ENCODE measurements at regions not wholly inside any gene's neighbourhood (a gene's known extent, or its start where the extent isn't known, plus 50 kb on each side); places are given as distances from the start of the nearest gene placed in this dataset.

DNA sequence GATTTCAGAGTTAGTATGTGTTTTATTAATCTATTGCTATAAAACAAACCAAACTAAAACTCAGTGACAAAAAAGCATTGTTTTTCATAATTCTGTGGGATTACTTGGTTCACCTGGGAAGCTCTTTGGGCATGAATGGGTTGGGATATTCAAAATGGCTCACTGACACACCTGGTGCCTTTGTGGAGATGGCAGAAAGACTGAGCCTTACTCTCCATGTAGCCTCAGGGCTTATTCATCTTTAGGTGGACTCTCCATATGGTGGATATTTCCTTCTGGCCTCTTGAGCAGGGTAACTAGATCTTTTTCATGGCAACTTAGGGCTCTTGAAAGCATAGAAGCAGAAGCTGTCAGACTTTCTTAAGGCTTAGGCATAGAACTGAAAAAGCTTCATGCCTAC is 1102.8 kb upstream of the SEL1L start:
- DNase-seq, result no peak

DNA sequence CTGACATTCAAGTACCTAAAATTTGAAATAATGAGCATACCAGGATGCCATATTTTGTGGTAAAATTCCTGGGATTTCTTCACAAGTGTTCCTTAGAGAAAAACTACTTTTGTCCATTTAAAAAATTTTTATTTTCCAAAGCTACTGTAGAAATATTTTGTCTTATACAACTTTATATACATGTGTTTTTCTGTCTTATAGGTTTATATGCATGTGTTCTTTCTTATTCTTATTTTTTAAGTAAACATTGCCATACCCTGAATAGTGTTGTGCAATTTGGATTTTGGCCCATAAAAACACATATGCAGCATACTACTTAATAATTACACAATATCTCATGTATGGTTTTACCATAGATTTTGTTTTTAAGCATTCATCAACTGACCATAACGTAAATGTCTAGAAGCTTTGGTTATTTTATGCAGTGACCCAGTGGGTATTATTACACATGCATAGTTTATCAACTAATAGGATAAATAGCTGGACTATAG is 1107.4 kb upstream of the SEL1L start:
- no peak for DNase-seq

DNA sequence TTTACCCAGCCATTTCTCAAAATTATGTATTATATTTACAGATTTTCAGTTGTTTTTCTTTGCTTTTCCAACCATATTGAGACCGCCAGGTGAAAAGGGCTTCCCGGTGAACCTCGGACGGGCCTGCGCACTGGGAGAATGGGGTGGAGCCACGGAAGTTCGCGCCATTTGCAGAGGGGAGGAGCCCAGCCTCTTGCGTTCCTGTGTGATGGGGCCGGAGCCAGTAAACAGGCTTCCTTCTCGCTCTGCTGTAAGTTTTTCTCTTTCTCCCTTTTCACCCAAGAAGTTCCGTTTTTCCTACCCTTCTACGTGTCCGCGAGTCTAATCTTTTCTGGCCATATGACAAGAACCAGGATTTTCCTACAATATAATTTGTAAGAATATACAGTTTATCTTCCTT is 1108.8 kb upstream of the SEL1L start:
- DNase-seq, result no peak

- no peak for DNase-seq
These were observed 1113.6 kb upstream of the SEL1L start for GRCh38 chr14:82647088-82647810.

DNA sequence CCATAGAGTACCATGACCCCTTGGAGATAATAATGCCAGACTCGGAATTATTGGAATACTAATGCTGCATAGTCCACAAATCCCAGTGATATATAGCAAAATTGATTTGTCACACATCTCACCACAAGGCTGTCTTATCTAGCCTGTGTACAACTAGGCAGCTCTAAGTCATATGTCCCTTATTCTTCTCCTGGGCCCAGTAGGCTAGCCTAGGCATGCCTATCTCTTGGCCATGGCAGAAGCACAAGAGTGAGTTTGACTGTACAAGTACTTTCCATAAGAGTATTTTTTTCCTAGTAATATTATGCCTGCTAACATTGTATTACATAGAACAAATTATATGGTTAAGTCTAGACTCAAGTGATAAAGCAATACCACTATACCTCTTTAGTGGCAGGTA is 1122.1 kb upstream of the SEL1L start:
- no peak for DNase-seq

GRCh38 chr14:82657186-82657675 is 1123.6 kb upstream of the SEL1L start:
- DNase-seq, result no peak

- DNase-seq, result no peak
These were observed 1127.6 kb upstream of the SEL1L start for GRCh38 chr14:82661258-82661657.

GRCh38 chr14:82667006-82667405 is 1133.4 kb upstream of the SEL1L start:
- no peak for DNase-seq

- no peak for DNase-seq
These were observed 1133.8 kb upstream of the SEL1L start for GRCh38 chr14:82667501-82667900.

DNA sequence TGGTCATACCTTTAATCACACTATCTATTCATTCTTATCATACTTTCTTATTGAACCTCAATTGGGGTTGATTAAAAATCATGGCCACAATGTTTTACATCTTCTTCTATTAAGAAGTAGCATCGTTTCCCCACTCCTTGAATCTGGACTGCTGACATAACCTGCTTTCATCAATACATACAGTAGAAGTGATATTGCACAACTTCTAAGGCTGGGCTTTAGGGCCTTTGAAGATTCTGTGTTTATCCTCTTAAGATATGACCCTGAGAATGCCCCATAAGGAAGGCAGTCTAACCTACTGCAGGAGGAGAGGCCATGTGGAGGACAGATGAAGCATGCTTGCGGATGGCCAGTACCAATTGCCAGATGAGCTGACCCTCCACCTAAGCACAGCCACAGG is 1142.8 kb upstream of the SEL1L start:
- no peak for DNase-seq

DNA sequence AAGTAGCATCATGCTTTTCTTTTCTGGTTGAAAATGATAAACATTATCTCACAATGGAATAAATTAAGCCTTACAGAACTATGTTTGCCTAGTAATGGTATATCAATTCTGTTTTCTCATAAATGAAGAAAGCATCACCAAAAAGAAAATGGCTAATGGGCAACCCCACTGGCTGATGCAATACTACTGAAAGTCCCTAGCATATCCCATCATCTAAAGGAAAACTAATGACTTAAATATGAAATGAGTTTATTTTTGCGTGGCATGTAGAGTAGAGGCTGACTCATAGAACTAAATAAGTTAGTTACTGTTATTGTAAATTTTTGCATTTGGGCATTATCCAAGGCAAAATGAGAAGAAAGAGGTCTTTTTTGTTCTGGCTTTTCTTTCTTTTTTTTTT is 1156.3 kb upstream of the SEL1L start:
- DNase-seq, result no peak

DNA sequence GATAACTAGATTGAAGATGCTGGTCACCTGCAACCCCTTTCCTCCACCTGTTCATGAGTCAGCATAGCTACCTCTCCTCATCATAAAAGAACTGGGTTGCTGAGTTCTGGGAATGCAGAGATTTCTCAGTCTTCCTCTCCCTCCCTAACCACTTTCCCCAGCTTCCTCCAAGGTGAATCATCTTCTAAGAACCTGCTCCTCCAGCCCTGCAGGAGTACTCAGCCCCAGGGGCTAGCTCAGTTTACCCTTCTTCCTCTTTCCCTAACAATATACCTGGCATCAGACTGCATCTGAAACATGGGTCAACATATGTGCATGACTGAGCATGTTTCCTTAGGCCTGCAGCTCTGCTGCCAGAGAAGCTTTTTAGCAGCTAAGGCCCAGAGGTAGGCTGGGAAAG is 1157.5 kb upstream of the SEL1L start:
- peak; percentile 14 for DNase-seq

DNA sequence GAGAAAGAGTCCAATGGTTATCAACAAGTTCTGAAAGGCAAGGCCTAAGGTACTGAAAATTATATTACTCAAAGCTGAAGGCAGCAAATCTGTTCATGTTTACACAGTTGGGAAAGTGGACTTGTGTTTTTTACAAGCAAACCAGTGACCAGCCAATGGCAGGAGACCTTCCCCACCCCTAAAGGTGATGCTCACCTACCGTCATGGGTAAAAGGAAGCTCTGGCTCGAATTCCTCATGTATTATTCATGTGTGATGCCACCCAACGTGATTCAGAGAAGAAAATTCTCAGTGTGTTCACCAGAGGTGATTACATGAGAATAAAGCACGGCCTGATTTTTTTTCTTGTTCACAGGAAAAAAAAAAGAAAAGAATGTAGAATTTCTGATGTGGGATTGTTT is 1161.2 kb upstream of the SEL1L start:
- DNase-seq, result no peak

GRCh38 chr14:82704218-82704617 is 1170.6 kb upstream of the SEL1L start:
- no peak for DNase-seq

GRCh38 chr14:82710267-82710841 is 1176.7 kb upstream of the SEL1L start:
- peak; percentile 8 for DNase-seq

- no peak for DNase-seq
These were observed 1186.0 kb upstream of the SEL1L start for GRCh38 chr14:82719617-82720016.

- no peak for DNase-seq
These were observed 1186.8 kb upstream of the SEL1L start for GRCh38 chr14:82720431-82720830.

DNA sequence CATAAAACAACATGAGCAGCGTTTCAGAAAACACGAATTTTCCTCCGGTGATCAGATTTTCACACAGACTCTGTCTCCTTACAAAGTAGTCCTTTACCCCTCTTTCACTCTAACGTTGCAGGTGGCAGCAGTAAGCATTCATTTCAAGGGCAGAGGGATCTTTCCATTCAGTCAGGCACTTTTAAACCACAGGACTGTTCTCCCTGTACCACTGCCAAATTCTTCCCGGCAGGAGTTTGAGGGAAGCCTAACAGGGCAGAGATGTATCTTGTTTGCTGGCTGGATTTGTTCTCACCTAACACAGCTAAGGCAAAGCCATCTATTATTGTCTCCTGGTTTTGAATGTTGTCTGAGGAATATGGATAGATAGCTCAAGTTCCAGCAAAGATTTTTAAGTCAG is 1187.3 kb upstream of the SEL1L start:
- DNase-seq, result no peak

GRCh38 chr14:82724316-82724715 is 1190.7 kb upstream of the SEL1L start:
- no peak for DNase-seq

DNA sequence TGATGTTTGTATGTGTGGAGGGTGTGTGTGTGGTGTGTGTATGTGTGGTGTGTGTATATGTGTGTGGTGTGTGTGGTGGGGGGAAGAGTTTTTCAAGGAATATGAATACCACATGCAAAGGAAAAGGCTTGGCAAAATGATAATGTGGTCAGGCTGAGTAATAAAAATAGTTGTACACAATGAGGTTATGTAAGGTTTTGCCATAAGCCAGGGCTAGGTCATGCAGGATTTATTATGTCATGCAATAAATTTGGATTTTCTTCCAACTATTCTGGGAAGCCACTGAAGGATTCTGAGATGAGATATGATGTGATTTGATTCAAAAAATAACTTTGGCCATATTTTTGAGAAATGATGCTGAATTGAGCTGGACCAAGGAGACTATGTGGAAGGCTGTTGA is 1191.6 kb upstream of the SEL1L start:
- DNase-seq, result no peak

GRCh38 chr14:82731526-82731925 is 1197.9 kb upstream of the SEL1L start:
- DNase-seq, result no peak

DNA sequence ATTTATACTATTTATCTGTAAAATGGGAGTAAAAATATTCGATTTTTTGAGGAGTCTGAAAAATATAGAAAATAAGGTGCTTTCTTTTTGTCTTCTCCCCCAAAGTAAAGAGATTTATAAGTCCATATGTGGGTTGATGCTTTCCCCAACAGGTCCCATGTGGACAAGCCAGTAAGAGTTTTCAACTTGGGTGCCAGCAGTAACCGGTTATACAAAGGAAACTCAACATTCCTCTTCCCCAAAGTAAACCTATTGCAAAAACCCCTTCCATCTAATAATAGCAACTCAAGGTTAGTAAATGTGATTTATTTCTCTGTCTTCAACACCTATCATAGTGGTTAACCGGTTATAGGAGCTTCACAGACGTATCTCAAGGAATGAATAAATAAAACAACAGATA is 1206.9 kb upstream of the SEL1L start:
- no peak for DNase-seq

DNA sequence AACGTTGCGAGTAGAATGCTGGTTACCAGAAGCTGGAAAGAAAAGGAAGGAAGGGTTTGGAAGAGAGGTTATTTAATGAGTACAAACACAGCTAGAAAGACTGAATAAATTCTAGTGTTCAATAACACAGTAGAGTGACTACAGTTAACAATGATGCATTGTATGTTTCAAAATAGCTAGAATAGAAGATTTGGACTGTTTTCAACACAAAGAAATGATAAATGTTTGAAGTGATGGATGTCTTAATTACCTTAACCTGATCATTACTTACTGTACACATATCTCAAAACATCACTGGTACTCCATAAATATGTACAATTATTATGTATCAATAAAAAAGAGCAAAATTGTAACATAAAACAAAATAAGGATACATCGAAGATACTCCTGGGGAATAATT is 1221.8 kb upstream of the SEL1L start:
- DNase-seq, result no peak

DNA sequence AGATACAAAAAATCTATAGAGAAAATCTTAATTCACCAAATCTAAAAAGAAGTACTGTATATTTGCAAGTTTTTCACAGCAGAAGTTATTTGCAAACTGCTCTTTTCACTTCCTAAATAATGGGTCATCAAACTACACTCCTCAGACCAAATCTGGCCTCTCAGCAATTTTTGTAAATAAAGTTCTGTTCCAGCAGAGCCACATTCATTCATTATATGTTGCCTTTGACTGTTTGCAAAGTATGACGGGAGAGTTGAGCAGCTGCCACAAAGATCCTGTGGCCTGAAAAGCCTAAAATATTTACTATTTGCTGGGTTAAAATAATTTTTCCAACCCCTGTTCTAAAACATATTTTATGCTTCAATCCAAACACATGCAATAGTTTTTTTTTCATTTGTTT is 1222.3 kb upstream of the SEL1L start:
- no peak for DNase-seq

DNA sequence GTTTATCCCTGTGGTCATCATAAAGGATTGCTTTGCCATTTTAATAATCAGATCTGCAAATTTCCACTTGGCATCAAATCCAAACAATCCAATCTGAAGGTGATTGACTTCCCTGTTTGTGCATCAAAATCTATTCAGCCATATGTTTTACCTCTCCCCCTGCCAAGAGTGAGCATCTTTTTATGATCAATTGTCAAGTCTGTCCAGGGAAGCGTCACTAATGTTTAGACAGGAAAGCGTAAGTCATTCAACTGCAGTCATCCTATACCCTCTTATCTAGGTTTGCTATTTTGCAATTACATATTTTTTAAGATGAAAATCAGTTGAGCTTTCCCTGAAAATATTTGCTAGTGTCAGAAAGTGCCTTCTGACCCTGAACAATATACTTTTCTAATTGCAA is 1224.1 kb upstream of the SEL1L start:
- DNase-seq, result no peak

Measured in kidney glomerular epithelial cell (primary cell).